ENCODE measurements at regions not wholly inside any gene's neighbourhood (a gene's known extent, or its start where the extent isn't known, plus 50 kb on each side); places are given as distances from the start of the nearest gene placed in this dataset.

GRCh38 chr6:18958146-18958545 lies 571.0 kb downstream of the RNF144B start:
- DNase-seq (ENCODE audit: low read depth in 2 of 2), result no peak

- no peak for DNase-seq (ENCODE audit: low read depth in 2 of 2)
Measured at GRCh38 chr6:18961566-18961965, 574.4 kb downstream of the RNF144B start.

- no peak for DNase-seq (ENCODE audit: low read depth in 2 of 2)
Measured at GRCh38 chr6:18962361-18962905, 575.3 kb downstream of the RNF144B start.

- DNase-seq (ENCODE audit: low read depth in 2 of 2), result no peak
Measured at GRCh38 chr6:18963439-18963838, 576.3 kb downstream of the RNF144B start.

DNA sequence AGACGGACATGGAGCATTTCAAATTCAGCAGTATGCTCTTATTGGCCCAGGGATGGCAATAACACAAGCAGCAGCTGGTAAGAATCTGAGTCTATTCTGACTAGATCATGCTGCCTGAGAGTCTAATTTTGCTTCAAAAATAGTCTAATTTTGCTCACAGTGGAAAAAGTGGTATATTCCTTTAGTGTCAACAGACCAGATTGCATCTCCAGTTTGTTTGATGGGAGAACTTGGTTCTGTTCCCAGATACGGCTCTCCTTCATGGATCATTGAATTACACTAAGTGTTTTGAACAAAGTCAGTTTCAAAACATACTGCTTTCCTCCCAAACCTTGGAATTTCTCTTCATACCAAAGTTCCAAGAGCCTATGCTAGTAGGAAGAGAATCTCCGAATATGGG lies 586.1 kb downstream of the RNF144B start:
- DNase-seq (ENCODE audit: low read depth in 2 of 2), result no peak

DNA sequence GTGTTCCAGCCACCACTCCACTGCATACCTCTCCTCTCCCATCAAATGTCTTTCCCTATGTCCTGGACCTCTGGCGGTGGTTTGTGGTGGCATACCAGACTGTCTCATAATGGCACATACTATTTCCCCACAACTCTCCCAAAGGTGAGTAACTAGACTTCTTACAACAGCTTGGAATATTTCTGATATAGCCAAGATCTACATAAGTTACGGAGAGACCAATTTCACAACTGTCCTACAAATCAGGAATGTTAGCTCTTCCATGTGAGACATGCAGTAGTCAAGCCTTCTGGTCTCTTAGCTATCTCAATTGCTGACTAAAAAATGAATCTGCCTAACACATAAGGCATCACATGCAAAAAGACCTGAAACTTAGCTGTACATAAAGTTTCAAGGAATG lies 588.9 kb downstream of the RNF144B start:
- DNase-seq (ENCODE audit: low read depth in 2 of 2), result no peak

- DNase-seq (ENCODE audit: low read depth in 2 of 2), result no peak
Measured at GRCh38 chr6:18976966-18977365, 589.8 kb downstream of the RNF144B start.

- no peak for DNase-seq (ENCODE audit: low read depth in 2 of 2)
Measured at GRCh38 chr6:18978337-18979128, 591.4 kb downstream of the RNF144B start.

DNA sequence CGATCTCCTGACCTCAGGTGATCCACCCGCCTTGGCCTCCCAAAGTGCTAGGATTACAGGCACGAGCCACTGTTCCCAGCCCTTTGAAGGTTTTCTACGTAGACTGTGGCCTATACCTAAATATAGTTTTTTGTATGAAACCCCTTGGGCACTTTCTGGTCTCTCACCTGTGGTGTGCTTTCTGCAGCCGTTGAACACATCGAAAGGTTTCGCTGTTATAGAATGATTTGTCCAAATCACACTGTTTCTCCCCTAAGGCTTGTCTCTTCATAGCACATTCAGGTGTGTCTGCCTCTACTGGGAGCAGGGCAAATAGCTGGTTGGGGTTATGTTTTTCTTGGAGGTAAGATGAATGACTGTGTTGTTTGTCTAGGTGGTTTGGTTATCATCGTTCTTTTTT lies 597.9 kb downstream of the RNF144B start:
- DNase-seq (ENCODE audit: low read depth in 2 of 2), result no peak

DNA sequence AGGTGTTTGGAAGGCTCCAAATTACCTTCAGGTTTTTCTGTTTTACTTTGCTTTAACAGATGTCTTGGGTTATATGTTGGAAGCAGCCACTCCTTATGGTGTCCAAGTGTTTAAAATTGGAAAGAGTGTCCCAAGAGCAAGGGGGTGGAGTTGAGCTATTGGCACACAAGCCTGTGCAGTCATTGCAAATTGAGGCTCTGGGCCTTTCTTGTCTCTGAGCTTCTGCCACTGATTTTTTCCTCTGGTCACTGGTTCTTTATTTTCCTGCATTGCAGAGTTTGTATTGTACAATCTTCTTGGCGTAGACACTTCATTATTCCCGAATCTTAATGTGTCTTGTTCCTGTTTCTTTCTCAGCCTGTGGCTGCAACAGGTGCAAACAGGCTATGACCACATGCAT lies 598.8 kb downstream of the RNF144B start:
- DNase-seq (ENCODE audit: low read depth in 2 of 2), result no peak

DNA sequence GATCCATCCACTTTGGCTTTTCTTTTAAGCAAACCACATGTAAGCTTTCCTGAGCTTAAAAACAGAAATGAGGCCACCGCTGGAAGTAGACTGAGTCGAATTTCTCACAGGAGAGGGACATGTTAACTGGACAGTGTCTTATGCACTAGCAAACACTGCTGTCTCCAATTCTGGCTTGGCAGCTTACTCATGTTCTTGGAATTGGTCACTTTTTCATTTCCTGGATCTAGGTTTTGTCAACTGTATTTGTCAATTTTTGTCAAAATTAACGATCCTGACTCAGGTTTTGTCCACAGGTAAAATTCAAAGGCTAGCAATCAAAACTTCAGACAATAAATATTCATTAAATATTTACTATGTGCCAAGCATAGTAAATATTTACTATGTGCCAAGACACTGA lies 601.5 kb downstream of the RNF144B start:
- DNase-seq (ENCODE audit: low read depth in 2 of 2), result no peak

GRCh38 chr6:18990059-18990978 lies 603.2 kb downstream of the RNF144B start:
- peak; percentile 12 to 23 for DNase-seq (ENCODE audit: low read depth in 2 of 2)

GRCh38 chr6:18997375-18997826 lies 610.3 kb downstream of the RNF144B start:
- peak; percentile 10 to 15 for DNase-seq (ENCODE audit: low read depth in 2 of 2)

GRCh38 chr6:19002976-19003560 lies 615.9 kb downstream of the RNF144B start:
- DNase-seq (ENCODE audit: low read depth in 2 of 2), result no peak

GRCh38 chr6:19004176-19004575 lies 617.0 kb downstream of the RNF144B start:
- no peak for DNase-seq (ENCODE audit: low read depth in 2 of 2)

DNA sequence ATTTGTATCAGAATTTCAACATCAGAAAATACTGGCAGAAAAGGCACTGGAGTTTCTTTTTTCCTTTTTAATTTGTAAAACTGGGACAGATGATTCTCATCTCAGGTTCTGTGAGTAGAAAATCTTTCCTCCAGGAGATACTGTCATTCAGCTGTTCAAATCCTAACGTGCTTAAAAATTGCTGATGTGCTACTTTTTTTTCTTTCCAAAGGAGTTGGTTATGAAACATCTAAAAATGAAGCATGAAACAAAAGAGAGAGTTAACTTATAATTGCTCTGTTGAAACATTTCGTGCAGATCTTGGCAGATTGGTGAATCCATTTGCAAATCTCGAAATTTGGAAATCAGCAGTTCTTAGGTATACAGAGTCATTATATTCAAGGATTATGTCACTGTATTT lies 622.6 kb downstream of the RNF144B start:
- no peak for DNase-seq (ENCODE audit: low read depth in 2 of 2)

GRCh38 chr6:19013026-19013705 lies 626.0 kb downstream of the RNF144B start:
- DNase-seq (ENCODE audit: low read depth in 2 of 2), result no peak

DNA sequence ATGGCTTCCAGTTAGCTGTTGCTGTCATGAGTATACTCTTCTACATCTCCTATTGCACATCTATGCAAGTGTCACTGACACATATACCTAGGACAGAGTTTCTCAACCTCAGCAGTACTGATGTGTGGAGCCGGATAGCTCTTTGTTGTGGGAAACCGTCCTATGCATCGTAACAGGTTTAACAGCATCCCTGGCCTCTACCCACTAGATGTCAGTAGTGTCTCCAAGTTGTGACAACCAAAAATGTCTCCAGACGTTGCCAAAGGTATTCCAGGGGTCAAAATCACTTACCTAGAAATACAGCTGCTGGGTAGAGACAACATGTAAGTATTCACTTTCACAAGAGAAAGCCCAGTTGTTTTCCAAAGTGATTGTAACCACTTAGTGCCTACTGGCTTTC lies 637.6 kb downstream of the RNF144B start:
- DNase-seq (ENCODE audit: low read depth in 2 of 2), result no peak

DNA sequence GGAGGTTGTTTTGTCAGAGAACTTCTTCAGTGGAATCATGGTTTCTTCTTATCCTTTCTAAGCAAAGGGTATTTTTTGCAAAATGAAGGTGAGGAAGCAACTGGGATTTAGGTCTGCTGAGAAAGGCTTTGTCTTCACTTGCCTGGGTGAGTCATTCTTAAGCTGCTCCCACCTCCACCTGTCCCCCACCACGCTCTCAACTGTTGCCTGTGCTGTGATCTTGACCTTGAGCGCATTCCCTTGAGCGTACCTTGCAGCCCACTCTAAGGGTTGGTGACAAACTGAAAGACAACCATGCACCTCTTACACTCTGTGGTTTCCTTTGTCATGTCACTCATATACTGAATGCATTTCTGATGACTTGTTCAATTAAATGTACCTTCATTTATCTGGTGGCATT lies 641.1 kb downstream of the RNF144B start:
- DNase-seq (ENCODE audit: low read depth in 2 of 2), result no peak

DNA sequence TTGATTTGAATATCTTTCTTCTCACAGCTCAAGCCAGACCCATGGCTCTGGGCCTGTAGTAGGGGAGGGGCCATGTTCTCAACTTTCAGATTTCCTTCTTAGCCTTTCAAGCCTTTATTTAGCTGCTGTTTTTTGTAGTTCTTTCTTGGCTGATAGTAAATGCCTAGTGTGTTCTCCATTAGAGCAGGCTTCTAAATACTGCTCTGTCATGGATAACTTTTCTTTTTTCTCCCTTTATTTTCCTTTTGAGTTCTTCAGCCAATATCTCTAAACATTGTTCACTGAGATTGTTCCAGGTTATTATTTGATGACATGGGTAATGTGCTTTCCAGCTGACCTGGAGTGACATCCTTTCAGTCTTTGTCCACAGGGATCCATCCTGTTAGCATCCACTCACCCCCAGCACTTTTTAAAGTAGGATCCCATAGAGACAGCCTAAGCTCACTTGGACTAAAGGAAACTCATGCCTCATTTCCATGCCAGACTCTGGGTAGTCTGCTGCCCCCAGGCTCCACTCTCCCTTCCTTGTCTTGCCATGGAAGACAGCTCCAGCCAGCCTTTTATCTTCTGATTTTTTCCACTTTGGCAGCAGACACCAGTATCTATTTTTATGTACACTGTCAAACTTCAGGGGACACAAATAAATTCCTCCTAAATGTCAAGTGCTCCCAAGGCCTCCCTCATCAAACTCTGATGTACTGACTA lies 645.6 kb downstream of the RNF144B start:
- DNase-seq (ENCODE audit: low read depth in 2 of 2), result no peak

GRCh38 chr6:19033683-19034082 lies 646.5 kb downstream of the RNF144B start:
- DNase-seq (ENCODE audit: low read depth in 2 of 2), result no peak

Data from dermis microvascular lymphatic vessel endothelial cell (primary cell).